Keratinocyte (primary cell): ENCODE measurements at regions not wholly inside any gene's neighbourhood (a gene's known extent, or its start where the extent isn't known, plus 50 kb on each side); places are given as distances from the start of the nearest gene placed in this dataset.

Experiments used
- DNase-seq: peaks from one replicate; pipeline ENCODE4 v3.0.0-alpha.2; 2011; ENCODE audit warnings: low read depth, missing footprints, low spot score
- FAIRE-seq: peaks from 2 replicates; lab custom pipeline; 2011; peaks lifted over from hg19 to GRCh38; lab: Jason Lieb, UNC
- H2AFZ ChIP-seq: 2 replicates; pipeline ENCODE4 v1.6.0; 2012; ENCODE audit warnings: low read length, control low read depth, inconsistent platforms; ENCODE audit not compliant: control insufficient read depth
- H3K27ac ChIP-seq: 2 replicates; pipeline ENCODE4 v1.5.1; 2011; ENCODE audit warnings: low read length; ENCODE audit not compliant: control insufficient read depth, insufficient read depth
- H3K27me3 ChIP-seq: 3 replicates; pipeline ENCODE4 v1.6.0; 2011; ENCODE audit warnings: low read length; ENCODE audit not compliant: control insufficient read depth, insufficient read depth; ENCODE audit errors: extremely low read depth
- H3K36me3 ChIP-seq, 2 experiments: 2 replicates in 1 of 2; 3 replicates in 1 of 2; pipeline ENCODE4 v1.5.1; 2011; ENCODE audit warnings: low read length in 2 of 2, mild to moderate bottlenecking in 1 of 2; ENCODE audit not compliant: control insufficient read depth in 2 of 2, insufficient read depth in 2 of 2; ENCODE audit errors: extremely low read depth in 1 of 2
- H3K4me1 ChIP-seq: 3 replicates; pipeline ENCODE4 v1.5.1; 2011; ENCODE audit warnings: low read length; ENCODE audit not compliant: control insufficient read depth, insufficient read depth; ENCODE audit errors: extremely low read depth
- H3K4me2 ChIP-seq: 3 replicates; pipeline ENCODE4 v1.6.0; 2011; ENCODE audit warnings: low read depth, low read length; ENCODE audit not compliant: control insufficient read depth, insufficient read depth; ENCODE audit errors: extremely low read depth
- H3K4me3 ChIP-seq, 3 experiments: fragments of 200-600 bp in 1 of 3; sonication (generic) in 1 of 3; 2 replicates in 2 of 3; 3 replicates in 1 of 3; pipeline ENCODE4 v1.5.1; 2011 to 2016; ENCODE audit warnings: low read length in 3 of 3, mild to moderate bottlenecking in 3 of 3, control low read depth in 2 of 3, inconsistent platforms in 1 of 3, low read depth in 1 of 3, mixed read lengths in 1 of 3, mixed run types in 1 of 3, moderate library complexity in 1 of 3; ENCODE audit not compliant: control insufficient read depth in 2 of 3, insufficient read depth in 2 of 3; ENCODE audit errors: extremely low read depth in 1 of 3
- H3K79me2 ChIP-seq: 2 replicates; pipeline ENCODE4 v1.6.0; 2012; ENCODE audit warnings: low read length; ENCODE audit not compliant: control insufficient read depth, insufficient read depth
- H3K9ac ChIP-seq: 3 replicates; pipeline ENCODE4 v1.6.0; 2011; ENCODE audit warnings: low read length; ENCODE audit not compliant: control insufficient read depth, insufficient read depth; ENCODE audit errors: extremely low read depth
- H3K9me1 ChIP-seq: 3 replicates; pipeline ENCODE4 v1.6.0; 2011; ENCODE audit warnings: low read length; ENCODE audit not compliant: control insufficient read depth, insufficient read depth; ENCODE audit errors: extremely low read depth
- H3K9me3 ChIP-seq: 2 replicates; pipeline ENCODE4 v1.5.1; 2012; ENCODE audit warnings: low read depth, low read length; ENCODE audit not compliant: control insufficient read depth
- H4K20me1 ChIP-seq: 3 replicates; pipeline ENCODE4 v1.6.0; 2011; ENCODE audit warnings: low read length; ENCODE audit not compliant: control insufficient read depth, insufficient read depth; ENCODE audit errors: extremely low read depth
- CTCF ChIP-seq, 3 experiments: IDR thresholded peaks in 1 of 3; conservative IDR thresholded peaks in 1 of 3; optimal IDR thresholded peaks in 1 of 3; 2 replicates in 2 of 3; 3 replicates in 1 of 3; pipeline versions ENCODE3 to v1.5.1; 2011; ENCODE audit warnings: low read length in 3 of 3, mild to moderate bottlenecking in 3 of 3, moderate library complexity in 2 of 3, control low read depth in 1 of 3, inconsistent platforms in 1 of 3; ENCODE audit not compliant: insufficient read depth in 2 of 3; ENCODE audit errors: extremely low read depth in 1 of 3
- EZH2 ChIP-seq: IDR thresholded peaks from one replicate; pipeline ENCODE4 v1.6.1; 2012; ENCODE audit warnings: inconsistent platforms, mild to moderate bottlenecking, low read length, moderate library complexity
- dilution Hi-C: fragments of 300-500 bp; cut with MboI; formaldehyde crosslinking; loops from one replicate; pipeline ENCODE4 v1.7.0; 2020; ENCODE audit warnings: low sequenced_read_pairs; ENCODE audit not compliant: extremely low pct_ligation_motif_present

- H3K36me3 ChIP-seq = no peaks in the 10 kb centered on the region
- no peaks in the 10 kb centered on the region for H4K20me1 ChIP-seq
- FAIRE-seq (no peak), DNase-seq (no peak)
- H3K27me3 ChIP-seq = no peaks in the 10 kb centered on the region
- H3K79me2 ChIP-seq = no peaks in the 10 kb centered on the region
- H2AFZ ChIP-seq = no peak overlapping the region
- H3K4me3 ChIP-seq = no peak overlapping the region
- H3K9ac ChIP-seq = no peak overlapping the region
- no peaks in the 10 kb centered on the region for H3K9me1 ChIP-seq
- dilution Hi-C loops = no loop called here
- no peak overlapping the region for H3K4me2 ChIP-seq
- H3K4me1 ChIP-seq = no peaks in the 10 kb centered on the region
- no peaks in the 10 kb centered on the region for H3K9me3 ChIP-seq
- H3K27ac ChIP-seq = no peak overlapping the region
- TF ChIP-seq EZH2 (no peak), CTCF (optimal IDR thresholded peaks at IDR 0.05 in 1 of 3, IDR thresholded peaks at IDR 0.05 in 1 of 3, conservative IDR thresholded peaks at IDR 0.05 in 1 of 3; ENCODE audit: extremely low read depth in 1 of 3, insufficient read depth in 2 of 3, low read length in 3 of 3) (peak in 1 of 3 experiments; percentile 12)
These were observed 985.4 kb downstream of the DIAPH3 start for GRCh38 chr13:59178344-59178743.

- TF ChIP-seq CTCF (optimal IDR thresholded peaks at IDR 0.05 in 1 of 3, IDR thresholded peaks at IDR 0.05 in 1 of 3, conservative IDR thresholded peaks at IDR 0.05 in 1 of 3; ENCODE audit: extremely low read depth in 1 of 3, insufficient read depth in 2 of 3, low read length in 3 of 3) = no peak
- no peak for TF ChIP-seq EZH2
- Histone ChIP-seq H4K20me1 (no peaks in the 10 kb centered on the region), H2AFZ (no peak overlapping the region), H3K4me1 (no peaks in the 10 kb centered on the region), H3K4me3 (no peak overlapping the region), H3K4me2 (no peak overlapping the region), H3K27me3 (no peaks in the 10 kb centered on the region), H3K9me1 (no peaks in the 10 kb centered on the region), H3K36me3 (no peaks in the 10 kb centered on the region), H3K9me3 (no peaks in the 10 kb centered on the region), H3K79me2 (no peaks in the 10 kb centered on the region), H3K27ac (no peak overlapping the region), H3K9ac (no peak overlapping the region)
- dilution Hi-C loops = no loop called here
- FAIRE-seq (no peak), DNase-seq (no peak)
These were observed 981.5 kb downstream of the DIAPH3 start for GRCh38 chr13:59182241-59182640.
